Left lung (tissue), 4 donors: ENCODE measurements at regions not wholly inside any gene's neighbourhood (a gene's known extent, or its start where the extent isn't known, plus 50 kb on each side); places are given as distances from the start of the nearest gene placed in this dataset.
"Not testable (repeated sequence)": the region's sequence is repeated elsewhere in the genome, so short reads cannot be mapped to it uniquely, and the experiment has no call there.

Experiments used
- ATAC-seq: fragments of 200-7000 bp; cut with Tn5 transposase; one replicate; pipeline ENCODE4 v1.9.1; 2020; ENCODE audit warnings: moderate library complexity
- DNase-seq, 4 donors: peaks; one replicate each; pipeline ENCODE4 v3.0.0-alpha.2; 2013 to 2020
- H3K27ac ChIP-seq, 2 donors: fragments of 200-600 bp; sonication (generic) in 1 of 2; one replicate each; pipeline versions ENCODE4 v1.5.0 to v1.8.0; 2020 to 2021
- H3K27me3 ChIP-seq, 2 donors: fragments of 200-600 bp; sonication (generic) in 1 of 2; one replicate each; pipeline versions ENCODE4 v1.5.0 to v1.8.0; 2020 to 2021
- H3K36me3 ChIP-seq, 2 donors: fragments of 200-600 bp; sonication (generic) in 1 of 2; one replicate each; pipeline versions ENCODE4 v1.5.0 to v1.8.0; 2020 to 2021
- H3K4me1 ChIP-seq, 2 donors: fragments of 200-600 bp; one replicate each; pipeline ENCODE4 v1.8.0; 2021
- H3K4me3 ChIP-seq, 2 donors: fragments of 200-600 bp; sonication (generic) in 1 of 2; one replicate each; pipeline versions ENCODE4 v1.5.0 to v1.8.0; 2020 to 2021; ENCODE audit warnings: mild to moderate bottlenecking in 1 of 2
- H3K9me3 ChIP-seq, 2 donors: fragments of 200-600 bp; sonication (generic) in 1 of 2; one replicate each; pipeline versions ENCODE4 v1.5.0 to v1.8.0; 2020 to 2021
- intact Hi-C, 2 donors: fragments of 100-400 bp; cut with DNase I; formaldehyde crosslinking; loops; one replicate each; pipeline versions ENCODE4 v1.11.2 to v1.14.2; 2022
- TF ChIP-seq, protein P1 (sequence below), 2 donors: fragments of 200-600 bp; sonication (generic) in 1 of 2; IDR thresholded peaks; one replicate each; pipeline versions ENCODE4 v1.5.0 to v1.8.0; 2021; ENCODE audit warnings: antibody characterized with exemption in 2 of 2
- donor health status: DM: no; HTN: yes; CAD: no.
- donor health status: DM: no; HTN: no; CAD: no.

DNA sequence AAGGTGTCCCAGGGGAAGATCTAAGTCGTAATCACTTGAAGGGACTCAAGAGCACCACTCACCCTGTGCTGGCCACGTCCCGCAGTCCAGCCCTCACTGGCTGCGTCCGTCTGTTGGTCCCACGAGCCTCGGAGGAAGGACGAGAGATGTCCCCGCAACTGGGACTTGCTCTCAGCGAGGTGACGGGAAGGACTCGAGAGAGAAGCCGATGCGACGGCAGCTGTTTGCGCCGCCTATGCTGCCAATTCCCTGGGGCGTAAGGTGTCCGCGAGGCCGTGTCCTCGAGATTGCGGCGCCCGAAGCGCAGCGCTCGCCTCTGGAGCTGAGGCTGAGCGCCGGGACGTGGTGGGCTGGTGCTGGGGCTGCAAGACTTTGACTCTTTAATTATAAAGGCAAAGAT, 100.6 kb upstream of the SEMA3E start:
- no peaks in the 10 kb centered on the region for H3K4me1 ChIP-seq
- H3K4me3 ChIP-seq = no peak overlapping the region
- no peak overlapping the region for H3K27ac ChIP-seq
- no peak for ATAC-seq
- H3K27me3 ChIP-seq = no peaks in the 10 kb centered on the region
- H3K36me3 ChIP-seq = no peaks in the 10 kb centered on the region
- peaks cover 0 to 18% of the 10 kb centered on the region in 2 donors for H3K9me3 ChIP-seq
- intact Hi-C loops = no loop called here
- peak in 1 of 4 donors; percentile 69 for DNase-seq
- TF ChIP-seq, protein P1, sequence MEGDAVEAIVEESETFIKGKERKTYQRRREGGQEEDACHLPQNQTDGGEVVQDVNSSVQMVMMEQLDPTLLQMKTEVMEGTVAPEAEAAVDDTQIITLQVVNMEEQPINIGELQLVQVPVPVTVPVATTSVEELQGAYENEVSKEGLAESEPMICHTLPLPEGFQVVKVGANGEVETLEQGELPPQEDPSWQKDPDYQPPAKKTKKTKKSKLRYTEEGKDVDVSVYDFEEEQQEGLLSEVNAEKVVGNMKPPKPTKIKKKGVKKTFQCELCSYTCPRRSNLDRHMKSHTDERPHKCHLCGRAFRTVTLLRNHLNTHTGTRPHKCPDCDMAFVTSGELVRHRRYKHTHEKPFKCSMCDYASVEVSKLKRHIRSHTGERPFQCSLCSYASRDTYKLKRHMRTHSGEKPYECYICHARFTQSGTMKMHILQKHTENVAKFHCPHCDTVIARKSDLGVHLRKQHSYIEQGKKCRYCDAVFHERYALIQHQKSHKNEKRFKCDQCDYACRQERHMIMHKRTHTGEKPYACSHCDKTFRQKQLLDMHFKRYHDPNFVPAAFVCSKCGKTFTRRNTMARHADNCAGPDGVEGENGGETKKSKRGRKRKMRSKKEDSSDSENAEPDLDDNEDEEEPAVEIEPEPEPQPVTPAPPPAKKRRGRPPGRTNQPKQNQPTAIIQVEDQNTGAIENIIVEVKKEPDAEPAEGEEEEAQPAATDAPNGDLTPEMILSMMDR (IDR thresholded peaks at IDR 0.05) = no peak

DNA sequence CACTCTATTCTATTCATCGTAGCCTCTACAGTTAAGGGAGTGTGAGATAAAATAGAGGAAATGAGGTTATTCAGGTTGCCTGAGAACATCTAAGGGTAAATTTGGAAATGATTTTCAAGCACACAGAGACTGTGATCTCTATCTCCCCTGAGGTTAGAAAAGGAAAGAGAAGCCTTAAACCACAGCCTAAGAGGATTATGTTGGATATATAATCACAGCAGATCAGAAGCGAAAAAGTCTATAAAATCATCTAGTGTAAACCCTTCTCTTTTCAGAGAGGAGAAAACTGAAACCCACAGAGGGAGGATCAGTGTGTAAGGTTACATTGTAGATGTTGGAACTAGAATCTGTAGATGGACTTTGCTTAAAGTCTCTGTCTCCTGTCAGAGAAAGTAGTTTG, 90.6 kb upstream of the SEMA3E start:
- DNase-seq (no peak), ATAC-seq (no peak)
- Histone ChIP-seq H3K9me3 (no peaks in the 10 kb centered on the region), H3K27ac (no peak overlapping the region), H3K27me3 (no peaks in the 10 kb centered on the region), H3K4me1 (no peaks in the 10 kb centered on the region), H3K36me3 (no peaks in the 10 kb centered on the region), H3K4me3 (no peak overlapping the region)
- intact Hi-C loops = no loop called here
- TF ChIP-seq, protein P1 (IDR thresholded peaks at IDR 0.05) = no peak

DNA sequence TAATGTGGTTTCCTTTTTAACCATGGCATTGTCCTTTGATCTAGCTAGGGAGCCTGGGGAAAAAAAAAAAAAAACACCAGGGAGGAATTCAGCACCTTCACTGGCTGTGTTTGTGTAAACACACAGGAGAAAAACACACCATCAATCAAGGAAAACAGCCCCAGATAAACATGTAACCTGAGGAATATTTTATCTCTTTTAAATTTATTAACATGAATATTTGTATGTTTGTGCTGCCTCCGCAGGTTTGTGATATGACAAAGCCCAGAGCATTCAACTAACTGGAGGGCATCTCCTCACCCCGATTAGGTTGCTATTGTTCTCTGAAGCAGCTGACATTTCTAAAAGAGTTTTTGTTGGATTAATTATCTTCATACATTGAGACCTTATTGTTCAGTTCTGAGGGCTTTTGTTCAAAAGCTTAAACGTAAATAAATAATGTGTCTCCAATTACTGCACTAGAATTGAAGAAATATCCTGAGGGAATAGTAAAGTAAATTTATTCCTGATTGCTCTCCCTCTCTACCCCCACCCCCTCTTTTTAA, 89.4 kb upstream of the SEMA3E start:
- H3K4me3 ChIP-seq = no peak overlapping the region
- no peaks in the 10 kb centered on the region for H3K4me1 ChIP-seq
- no peaks in the 10 kb centered on the region for H3K9me3 ChIP-seq
- no peaks in the 10 kb centered on the region for H3K36me3 ChIP-seq
- no peak overlapping the region for H3K27ac ChIP-seq
- H3K27me3 ChIP-seq = no peaks in the 10 kb centered on the region
- intact Hi-C loops = no loop called here
- no peak for ATAC-seq
- no peak for DNase-seq
- TF ChIP-seq, protein P1 (IDR thresholded peaks at IDR 0.05) = no peak

DNA sequence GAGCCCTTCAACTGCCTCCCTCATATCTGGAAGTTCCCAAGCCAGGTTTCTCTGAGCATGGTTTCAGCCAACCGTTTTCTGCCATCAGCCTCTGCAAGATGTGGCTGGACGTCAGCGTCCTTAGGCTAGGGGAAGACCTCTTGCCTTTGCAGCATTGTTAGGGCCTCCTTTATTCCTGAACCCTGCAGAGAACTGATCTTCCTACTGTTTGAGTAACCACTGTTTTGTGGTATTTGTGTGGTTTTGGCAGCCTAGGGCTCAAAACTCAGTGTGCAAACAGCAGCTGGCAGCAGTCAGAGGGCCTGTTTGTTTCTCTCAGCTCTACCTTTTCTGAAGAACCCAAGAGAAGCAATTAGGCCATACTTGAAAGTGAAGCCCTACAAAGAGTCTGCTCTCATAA, 83.4 kb upstream of the SEMA3E start:
- Histone ChIP-seq H3K4me3 (no peak overlapping the region), H3K27me3 (no peaks in the 10 kb centered on the region), H3K9me3 (no peaks in the 10 kb centered on the region), H3K27ac (no peak overlapping the region), H3K4me1 (no peaks in the 10 kb centered on the region), H3K36me3 (no peaks in the 10 kb centered on the region)
- TF ChIP-seq, protein P1 (IDR thresholded peaks at IDR 0.05) = no peak
- intact Hi-C loops = no loop called here
- ATAC-seq = no peak
- no peak for DNase-seq

DNA sequence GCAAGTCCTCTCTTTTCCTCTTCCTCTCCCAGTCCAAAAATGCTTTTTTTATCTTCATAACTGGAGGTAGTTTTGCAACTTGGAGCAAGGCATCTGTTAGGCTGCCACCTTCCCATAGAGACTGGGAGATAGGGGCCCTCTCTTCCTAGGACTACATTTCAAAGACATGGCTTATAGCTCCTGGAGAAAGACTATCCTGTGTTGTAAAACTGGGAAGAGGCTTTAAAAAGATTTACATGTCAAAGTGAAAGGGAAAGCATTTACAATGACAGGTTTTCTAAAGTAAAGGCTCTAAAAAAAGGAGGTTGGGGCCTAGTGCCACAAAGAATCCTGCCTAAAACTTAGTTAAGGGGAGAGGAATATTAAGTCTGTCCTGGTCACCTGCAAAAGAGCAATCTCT, 82.2 kb upstream of the SEMA3E start:
- H3K9me3 ChIP-seq = no peaks in the 10 kb centered on the region
- TF ChIP-seq, protein P1 (IDR thresholded peaks at IDR 0.05) = no peak
- no peak for DNase-seq
- H3K4me1 ChIP-seq = no peaks in the 10 kb centered on the region
- H3K27me3 ChIP-seq = no peaks in the 10 kb centered on the region
- no peak overlapping the region for H3K27ac ChIP-seq
- intact Hi-C loops = no loop called here
- no peaks in the 10 kb centered on the region for H3K36me3 ChIP-seq
- H3K4me3 ChIP-seq = no peak overlapping the region
- ATAC-seq = no peak

DNA sequence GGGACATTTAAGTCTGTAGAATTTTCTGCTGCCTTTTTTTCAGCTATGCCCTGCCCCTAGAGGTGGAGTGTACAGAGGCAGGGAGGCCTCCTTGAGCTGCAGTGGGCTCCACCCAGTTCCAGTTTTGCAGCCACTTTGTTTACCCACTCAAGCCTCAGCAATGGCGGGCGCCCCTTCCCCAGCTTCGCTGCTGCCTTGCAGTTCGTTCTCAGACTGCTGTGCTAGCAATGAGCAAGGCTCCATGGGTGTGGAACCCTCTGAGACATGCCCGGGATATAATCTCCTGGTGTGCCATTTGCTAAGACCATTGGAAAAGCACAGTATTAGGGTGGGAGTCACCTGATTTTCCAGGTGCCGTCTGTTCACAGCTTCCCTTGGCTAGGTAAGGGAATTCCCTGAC, 68.0 kb upstream of the SEMA3E start:
- peaks cover 0 to 28% of the 10 kb centered on the region in 2 donors for H3K9me3 ChIP-seq
- H3K4me3 ChIP-seq, H3K27ac ChIP-seq, H3K4me1 ChIP-seq, H3K36me3 ChIP-seq, H3K27me3 ChIP-seq, intact Hi-C loops, ATAC-seq: not testable (repeated sequence)
- peak in 1 of 4 donors; percentile 26 for DNase-seq
